Frontal cortex (tissue), 3 donors: ENCODE measurements at regions not wholly inside any gene's neighbourhood (a gene's known extent, or its start where the extent isn't known, plus 50 kb on each side); places are given as distances from the start of the nearest gene placed in this dataset.

Source experiments
- DNase-seq, 2 donors: peaks; one replicate each; pipeline ENCODE4 v3.0.0; 2012; ENCODE audit warnings: low spot score in 2 of 2
- FAIRE-seq: peaks from 2 replicates; lab custom pipeline; 2012; peaks lifted over from hg19 to GRCh38; lab: Jason Lieb, UNC
- donor health status: control.
- donor health status: control.
- donor health status: control.

DNA sequence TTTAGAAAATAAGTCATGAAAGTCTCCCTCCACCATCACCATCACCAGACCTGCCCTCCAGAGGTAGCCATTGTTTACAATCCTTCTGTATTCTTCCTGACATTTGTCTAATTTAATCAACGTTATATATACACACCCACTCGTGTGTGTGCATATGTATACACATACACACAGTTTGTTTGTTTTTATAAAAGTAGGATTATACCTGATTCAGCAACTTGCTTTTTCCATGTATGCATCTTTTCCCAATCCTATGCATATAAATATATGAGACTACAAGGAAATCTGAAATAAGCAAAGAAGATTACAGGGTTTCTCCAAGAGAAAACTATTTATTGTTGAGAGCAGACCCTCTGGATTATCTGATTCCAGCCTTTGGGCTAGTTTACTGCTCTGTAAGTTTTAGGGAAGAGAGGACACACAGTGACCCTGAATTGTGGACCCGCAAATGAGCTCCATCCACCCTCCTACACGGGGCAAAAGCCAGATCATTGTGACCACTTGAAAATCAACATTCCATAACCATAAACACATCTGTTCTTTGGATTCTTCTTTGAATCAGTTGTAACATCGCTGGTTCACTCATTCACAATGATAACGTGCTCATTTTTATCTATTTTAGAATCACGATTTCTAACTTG, 104.3 kb downstream of the CPN2 start:
- DNase-seq (no peak), FAIRE-seq (no peak)

DNA sequence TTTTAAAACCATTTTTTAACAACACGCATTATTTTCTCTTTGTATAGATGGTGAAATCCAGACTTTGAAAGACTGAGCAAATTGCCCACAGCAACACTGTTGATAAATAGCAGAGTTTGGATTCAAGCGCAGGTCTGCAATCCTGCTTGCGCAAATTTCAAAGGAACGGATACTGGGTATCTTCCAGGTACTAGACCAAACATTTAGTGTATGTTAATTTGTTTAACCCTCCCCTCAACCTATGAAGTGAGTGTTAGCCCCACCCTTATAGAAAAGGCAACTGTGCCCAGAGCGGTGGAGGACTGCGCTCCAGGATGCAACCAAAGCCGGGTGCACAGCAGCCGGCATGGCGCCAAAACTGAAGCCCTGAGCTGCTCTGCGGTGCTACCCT, 103.8 kb downstream of the CPN2 start:
- FAIRE-seq (no peak), DNase-seq (no peak)

DNA sequence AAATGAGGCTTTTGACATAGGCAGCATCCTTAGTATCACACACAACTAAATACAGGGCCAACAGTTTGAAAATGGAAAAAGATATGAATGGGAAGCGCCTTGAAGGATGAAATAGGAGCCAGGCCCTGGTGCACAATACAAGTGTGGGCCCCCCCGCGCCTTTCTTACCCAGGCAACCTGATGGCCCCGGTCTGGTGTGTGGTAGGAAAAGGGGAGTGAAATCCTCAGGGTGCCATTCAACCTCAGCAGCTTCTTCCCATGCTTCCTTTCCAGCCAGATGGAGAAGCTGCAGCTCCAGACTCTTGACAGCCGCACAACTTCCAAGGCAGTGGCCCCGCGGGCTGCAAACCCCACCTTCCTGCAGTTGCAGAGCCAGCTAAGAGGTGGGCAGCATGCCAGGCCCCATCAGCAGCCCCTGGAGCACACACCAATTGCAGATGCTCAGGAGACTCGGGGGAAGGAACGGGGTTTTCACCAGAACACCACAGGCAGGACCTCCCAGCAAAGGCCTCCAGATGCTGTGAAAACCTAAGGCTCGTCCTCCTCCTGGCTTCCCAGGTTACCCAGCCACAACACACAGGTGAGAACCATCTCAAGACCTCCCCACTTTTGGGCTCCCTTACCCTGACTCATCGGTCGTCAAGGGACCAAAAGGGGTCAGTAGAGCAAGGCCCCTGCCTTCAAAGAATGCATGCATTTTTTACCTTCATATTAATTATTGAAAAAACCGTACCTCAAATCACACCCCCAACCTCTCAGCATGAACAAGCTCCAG, 101.6 kb downstream of the CPN2 start:
- FAIRE-seq (no peak), DNase-seq (no peak)

GRCh38 chr3:194250098-194251002, 100.8 kb downstream of the CPN2 start:
- no peak for DNase-seq
- FAIRE-seq = no peak

GRCh38 chr3:194251007-194251406, 100.1 kb downstream of the CPN2 start:
- FAIRE-seq = no peak

GRCh38 chr3:194251461-194251860, 99.7 kb downstream of the CPN2 start:
- FAIRE-seq (no peak), DNase-seq (no peak)

More at GRCh38 chr3:194251007-194251406, 100.1 kb downstream of the CPN2 start:
- DNase-seq = no peak

DNA sequence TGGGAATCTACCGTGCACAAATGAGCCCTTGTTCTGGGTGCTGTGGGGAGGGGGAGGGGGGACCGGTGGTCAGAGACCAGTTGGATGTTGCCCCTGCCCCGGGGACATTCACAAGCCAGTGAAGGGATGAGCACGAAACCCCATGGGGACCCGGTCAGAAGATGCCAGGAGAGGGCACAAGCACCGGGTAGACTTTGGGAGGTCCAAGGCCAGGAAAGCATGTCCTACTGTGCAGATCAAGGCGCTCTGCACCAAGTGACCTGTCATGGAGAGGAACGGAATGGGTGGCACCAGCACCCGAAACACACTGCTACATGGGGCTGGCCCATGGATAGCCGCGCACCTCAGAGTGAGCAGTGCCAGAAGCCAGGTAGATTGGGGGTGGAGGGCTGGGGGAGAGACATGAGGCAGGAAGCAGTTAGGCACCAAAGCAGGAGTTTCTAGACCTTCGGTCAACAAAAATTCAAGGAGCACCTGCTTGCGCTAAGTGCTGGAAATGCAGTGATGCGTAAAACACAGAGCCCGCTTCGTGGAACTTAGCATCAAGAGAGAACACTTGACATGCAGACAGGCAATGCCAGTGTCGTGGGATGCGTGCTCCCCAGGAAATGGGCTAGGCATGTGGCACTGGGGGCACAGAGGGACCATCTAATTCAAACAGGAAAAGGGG, 99.1 kb downstream of the CPN2 start:
- FAIRE-seq = no peak
- no peak for DNase-seq

- DNase-seq (no peak), FAIRE-seq (no peak)
Measured at GRCh38 chr3:194253270-194253669, 97.9 kb downstream of the CPN2 start.

- FAIRE-seq (no peak), DNase-seq (no peak)
Measured at GRCh38 chr3:194254040-194254439, 97.1 kb downstream of the CPN2 start.

- no peak for FAIRE-seq
- DNase-seq = no peak
Measured at GRCh38 chr3:194255252-194256039, 95.7 kb downstream of the CPN2 start.

GRCh38 chr3:194256040-194256945, 94.8 kb downstream of the CPN2 start:
- DNase-seq (no peak), FAIRE-seq (no peak)

- no peak for FAIRE-seq
Measured at GRCh38 chr3:194257151-194257621, 93.9 kb downstream of the CPN2 start.

GRCh38 chr3:194257916-194258668, 93.0 kb downstream of the CPN2 start:
- DNase-seq = no peak

More at GRCh38 chr3:194257151-194257621, 93.9 kb downstream of the CPN2 start:
- no peak for DNase-seq

DNA sequence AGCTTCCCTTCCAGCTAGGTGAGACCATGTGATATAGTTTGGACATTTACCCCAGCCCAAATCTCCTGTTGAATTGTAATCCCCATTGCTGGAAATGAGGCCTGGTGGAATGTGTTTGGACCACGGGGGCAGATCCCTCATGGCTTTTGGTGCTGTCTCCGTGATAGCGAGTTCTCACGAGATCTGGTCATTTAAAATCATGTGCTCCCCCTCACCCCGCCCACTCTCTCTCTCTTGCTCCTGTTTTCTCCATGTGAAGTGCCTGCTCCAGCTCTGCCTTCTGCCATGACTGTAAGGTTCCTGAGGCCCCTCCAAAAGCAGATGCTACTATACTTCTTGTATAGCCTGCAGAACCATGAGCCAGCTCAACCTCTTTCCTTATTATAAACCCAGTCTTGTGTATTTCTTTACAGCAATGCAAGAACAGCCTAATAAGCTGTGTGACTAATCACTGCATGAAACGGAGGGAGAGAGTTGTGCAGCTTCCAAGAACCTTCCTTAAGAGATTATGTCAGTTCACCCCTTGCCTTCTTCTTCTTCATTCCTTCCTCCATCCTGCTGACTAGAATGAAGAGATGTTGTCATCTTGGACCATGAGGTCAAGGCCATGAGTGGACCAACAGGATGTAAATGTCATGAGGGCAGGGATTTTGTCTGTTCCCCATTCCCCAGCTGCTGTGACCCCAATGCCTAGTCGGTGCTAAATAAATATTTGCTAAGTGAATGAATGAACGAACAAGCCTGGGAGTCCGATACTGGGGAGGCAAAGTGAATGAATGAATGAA, 91.0 kb downstream of the CPN2 start:
- DNase-seq (no peak), FAIRE-seq (no peak)

More at GRCh38 chr3:194257916-194258668, 93.0 kb downstream of the CPN2 start:
- no peak for FAIRE-seq

- DNase-seq = no peak
- FAIRE-seq = no peak
Measured at GRCh38 chr3:194261581-194262063, 89.5 kb downstream of the CPN2 start.

- DNase-seq = no peak
Measured at GRCh38 chr3:194262176-194262924, 88.8 kb downstream of the CPN2 start.

More at GRCh38 chr3:194262176-194262924, 88.8 kb downstream of the CPN2 start:
- no peak for FAIRE-seq
